ENCODE measurements at regions not wholly inside any gene's neighbourhood (a gene's known extent, or its start where the extent isn't known, plus 50 kb on each side); places are given as distances from the start of the nearest gene placed in this dataset.
A peak's percentile ranks its signal among the peaks of the same experiment; 100 is the strongest.
"Not testable (repeated sequence)": the region's sequence is repeated elsewhere in the genome, so short reads cannot be mapped to it uniquely, and the experiment has no call there.

- no peak for DNase-seq
Measured at GRCh38 chr16:22719945-22720344, 94.0 kb upstream of the HS3ST2 start.

GRCh38 chr16:22721511-22722100, 92.4 kb upstream of the HS3ST2 start:
- peak; percentile 22 for DNase-seq

- DNase-seq, result not testable (repeated sequence)
Measured at GRCh38 chr16:22722551-22723541, 91.1 kb upstream of the HS3ST2 start.

GRCh38 chr16:22726868-22727267, 87.1 kb upstream of the HS3ST2 start:
- no peak for DNase-seq

GRCh38 chr16:22727285-22728166, 86.4 kb upstream of the HS3ST2 start:
- no peak for DNase-seq

- peak; percentile 18 for DNase-seq
Measured at GRCh38 chr16:22728167-22728836, 85.7 kb upstream of the HS3ST2 start.

GRCh38 chr16:22732400-22732799, 81.6 kb upstream of the HS3ST2 start:
- no peak for DNase-seq

GRCh38 chr16:22732959-22733358, 81.0 kb upstream of the HS3ST2 start:
- DNase-seq, result no peak

- DNase-seq, result no peak
Measured at GRCh38 chr16:22734368-22734767, 79.6 kb upstream of the HS3ST2 start.

GRCh38 chr16:22736791-22737190, 77.2 kb upstream of the HS3ST2 start:
- no peak for DNase-seq

GRCh38 chr16:22739077-22739476, 74.9 kb upstream of the HS3ST2 start:
- DNase-seq, result no peak

GRCh38 chr16:22743401-22743800, 70.6 kb upstream of the HS3ST2 start:
- no peak for DNase-seq

- no peak for DNase-seq
Measured at GRCh38 chr16:22751104-22751667, 62.8 kb upstream of the HS3ST2 start.

GRCh38 chr16:22751685-22752084, 62.3 kb upstream of the HS3ST2 start:
- DNase-seq, result no peak

- DNase-seq, result no peak
Measured at GRCh38 chr16:22753451-22753850, 60.5 kb upstream of the HS3ST2 start.

GRCh38 chr16:22754577-22754976, 59.4 kb upstream of the HS3ST2 start:
- DNase-seq, result no peak

GRCh38 chr16:22757202-22757601, 56.8 kb upstream of the HS3ST2 start:
- no peak for DNase-seq

- DNase-seq, result no peak
Measured at GRCh38 chr16:22762486-22762885, 51.5 kb upstream of the HS3ST2 start.

GRCh38 chr16:22763437-22764080, 50.4 kb upstream of the HS3ST2 start:
- no peak for DNase-seq

All from muscle of arm (tissue), 1 donor.